K562 (cell line): ENCODE measurements at regions not wholly inside any gene's neighbourhood (a gene's known extent, or its start where the extent isn't known, plus 50 kb on each side); places are given as distances from the start of the nearest gene placed in this dataset.

Experiments
- ATAC-seq: fragments of 200-7000 bp; cut with Tn5 transposase; 3 replicates; pipeline ENCODE4 v1.9.1; 2020; ENCODE audit warnings: moderate library complexity
- BruUV-seq: library from RNA; stranded (reverse); fragments of 400-500 nt; replicated peaks from 2 replicates; lab custom pipeline; 2021; lab: Mats Ljungman, UMichigan
- CTCF ChIA-PET: fragments of 300-600 bp; formaldehyde crosslinking; extraction: SDS; loops from one replicate; lab custom pipeline; 2021; ENCODE audit warnings: low intra/inter-chr PET ratio; lab: Yijun Ruan, JAX
- POLR2A ChIA-PET: fragments of 300-600, 350-650 bp; sonication (Branson Sonifier 250); formaldehyde crosslinking; extraction: SDS; loops from one replicate; lab custom pipeline; 2021; ENCODE audit warnings: antibody characterized with exemption, inconsistent platforms; lab: Yijun Ruan, JAX
- DNase-seq, 4 experiments: peaks; one replicate each; pipeline versions ENCODE4 v3.0.0 to v3.0.0-alpha.2; 2011 to 2018; ENCODE audit warnings: low spot score in 3 of 4, mixed read lengths in 3 of 4; ENCODE audit errors: extremely low read depth in 1 of 4
- FAIRE-seq: peaks from 2 replicates; lab custom pipeline; 2011; peaks lifted over from hg19 to GRCh38; lab: Jason Lieb, UNC
- H2AFZ ChIP-seq: 2 replicates; pipeline ENCODE4 v1.6.0; 2011; ENCODE audit warnings: low read depth, low read length, control low read depth, inconsistent platforms
- H3K27ac ChIP-seq: fragments of 200-600 bp; 3 replicates; pipeline ENCODE4 v1.8.0; 2011; ENCODE audit warnings: low read depth, mild to moderate bottlenecking, control low read depth, inconsistent platforms, low read length, moderate library complexity, mixed read lengths; ENCODE audit errors: extremely low read depth
- H3K27me3 ChIP-seq, 2 experiments: fragments of 300-600 bp in 1 of 2; 2 replicates in 1 of 2; 3 replicates in 1 of 2; pipeline versions ENCODE4 v1.6.0 to v1.8.0; 2011; ENCODE audit warnings: inconsistent platforms in 2 of 2, low read length in 2 of 2, mild to moderate bottlenecking in 1 of 2, mixed read lengths in 1 of 2, moderate library complexity in 1 of 2; ENCODE audit not compliant: control insufficient read depth in 2 of 2, insufficient read depth in 2 of 2
- H3K36me3 ChIP-seq: fragments of 300-600 bp; 3 replicates; pipeline ENCODE4 v1.8.0; 2011; ENCODE audit warnings: mild to moderate bottlenecking, low read length, inconsistent platforms; ENCODE audit not compliant: control insufficient read depth, insufficient read depth
- H3K4me1 ChIP-seq, 2 experiments: fragments of 200-600 bp in 1 of 2; replicated peaks in 1 of 2; 2 replicates in 1 of 2; 3 replicates in 1 of 2; pipeline versions ENCODE4 v1.5.1 to v1.8.0; 2011; ENCODE audit warnings: inconsistent platforms in 2 of 2, low read length in 2 of 2, mild to moderate bottlenecking in 1 of 2, mixed read lengths in 1 of 2, moderate library complexity in 1 of 2; ENCODE audit not compliant: control insufficient read depth in 2 of 2, insufficient read depth in 2 of 2
- H3K4me2 ChIP-seq: 2 replicates; pipeline ENCODE4 v1.6.1; 2011; ENCODE audit warnings: low read length, control low read depth, inconsistent platforms, mixed read lengths; ENCODE audit not compliant: insufficient read depth
- H3K4me3 ChIP-seq: fragments of 200-600 bp; sonication (generic), shearing (Covaris generic); 2 replicates; pipeline ENCODE4 v1.5.1; 2016; ENCODE audit warnings: control low read depth, inconsistent platforms
- H3K79me2 ChIP-seq: fragments of 200-600 bp; 3 replicates; pipeline ENCODE4 v1.8.0; 2011; ENCODE audit warnings: low read length, inconsistent platforms; ENCODE audit not compliant: control insufficient read depth, insufficient read depth
- H3K9ac ChIP-seq, 2 experiments: 2 replicates each; pipeline versions ENCODE4 v1.6.0 to v1.6.1; 2011; ENCODE audit warnings: low read depth in 2 of 2, low read length in 2 of 2, control low read depth in 1 of 2, inconsistent platforms in 1 of 2, mild to moderate bottlenecking in 1 of 2, mixed read lengths in 1 of 2; ENCODE audit not compliant: insufficient read depth in 1 of 2
- H3K9me1 ChIP-seq: one replicate; pipeline ENCODE4 v1.6.0; 2011; ENCODE audit warnings: inconsistent platforms, mild to moderate bottlenecking, low read length, moderate library complexity; ENCODE audit not compliant: control insufficient read depth, insufficient read depth
- H3K9me3 ChIP-seq: replicated peaks from 2 replicates; pipeline ENCODE4 v1.5.1; 2011; ENCODE audit warnings: low read depth, low read length, inconsistent platforms; ENCODE audit not compliant: control insufficient read depth, insufficient read depth
- H4K20me1 ChIP-seq: replicated peaks from 2 replicates; pipeline ENCODE4 v1.6.1; 2011; ENCODE audit warnings: low read length, inconsistent platforms, mixed read lengths; ENCODE audit not compliant: control insufficient read depth, insufficient read depth
- CBFA2T2 ChIP-seq: fragments of 450-650 bp; conservative IDR thresholded peaks from 2 replicates; pipeline ENCODE4 v1.6.1; 2017; ENCODE audit warnings: mild to moderate bottlenecking
- CCAR2 ChIP-seq: fragments of 200-400 bp; formaldehyde crosslinking; IDR thresholded peaks from 2 replicates; pipeline ENCODE4 v1.6.1; 2017; ENCODE audit warnings: mild to moderate bottlenecking, low read depth, low read length
- ELF4 ChIP-seq: fragments of 450-650 bp; formaldehyde crosslinking; IDR thresholded peaks from 2 replicates; pipeline ENCODE4 v1.4.0; 2022; ENCODE audit warnings: missing genetic modification characterization
- EP300 ChIP-seq: IDR thresholded peaks from 2 replicates; pipeline ENCODE4 v1.6.1; 2012; ENCODE audit warnings: low read length, improper control_type of control experiment
- MIER1 ChIP-seq: fragments of 450-650 bp; IDR thresholded peaks from 2 replicates; pipeline ENCODE4 v1.6.1; 2016; ENCODE audit warnings: antibody characterized with exemption, mild to moderate bottlenecking, low read depth
- MTF1 ChIP-seq: fragments of 250-450 bp; sonication (Bioruptor Pico); IDR thresholded peaks from 2 replicates; pipeline ENCODE4 v1.9.0; 2021; ENCODE audit warnings: moderate library complexity, mild to moderate bottlenecking, inconsistent platforms, borderline replicate concordance
- MYBL2 ChIP-seq, 2 experiments: fragments of 450-650 bp in 1 of 2; sonication (generic) in 1 of 2; formaldehyde crosslinking in 1 of 2; IDR thresholded peaks; 2 replicates each; pipeline versions ENCODE4 v1.6.1 to v1.8.1; 2017 to 2022; ENCODE audit warnings: borderline replicate concordance in 1 of 2, inconsistent platforms in 1 of 2, low read depth in 1 of 2, mild to moderate bottlenecking in 1 of 2, missing genetic modification reagents in 1 of 2, moderate library complexity in 1 of 2
- POLR2AphosphoS5 ChIP-seq: IDR thresholded peaks from 2 replicates; pipeline ENCODE4 v1.6.1; 2011; ENCODE audit warnings: mild to moderate bottlenecking, low read depth, low read length, moderate library complexity; ENCODE audit not compliant: control insufficient read depth, insufficient read depth
- PURB ChIP-seq: sonication (generic); formaldehyde crosslinking; IDR thresholded peaks from 2 replicates; pipeline ENCODE4 v1.9.0; 2021; ENCODE audit warnings: low read depth, mild to moderate bottlenecking, missing genetic modification reagents
- STAG1 ChIP-seq: sonication (generic); formaldehyde crosslinking; IDR thresholded peaks from 2 replicates; pipeline ENCODE4 v1.5.0; 2020; ENCODE audit warnings: missing genetic modification reagents, borderline replicate concordance
- TAF15 ChIP-seq: fragments of 200-400 bp; formaldehyde crosslinking; IDR thresholded peaks from 2 replicates; pipeline ENCODE4 v1.6.1; 2017; ENCODE audit warnings: mild to moderate bottlenecking, low read depth, low read length, moderate library complexity
- TCF3 ChIP-seq: sonication (generic); formaldehyde crosslinking; IDR thresholded peaks from 2 replicates; pipeline ENCODE4 v1.4.0; 2020; ENCODE audit warnings: mild to moderate bottlenecking, missing genetic modification reagents
- ZNF3 ChIP-seq: fragments of 250-450 bp; sonication (Bioruptor Pico); IDR thresholded peaks from 2 replicates; pipeline ENCODE4 v1.5.0; 2021; ENCODE audit warnings: mild to moderate bottlenecking, moderate library complexity
- ZNF589 ChIP-seq: fragments of 200-800 bp; sonication (Bioruptor generic); IDR thresholded peaks from 2 replicates; pipeline ENCODE4 v1.6.1; 2016; ENCODE audit warnings: low read depth, missing genetic modification characterization, missing compliant biosample characterization
- WGBS: fragments of 100-300 bp; shearing (Covaris generic); methylation state at CpG from one replicate; pipeline ENCODE4 v1.1.6; 2016; ENCODE audit warnings: low coverage, mixed read lengths; ENCODE audit not compliant: insufficient coverage; ENCODE audit errors: missing lambda C conversion rate; 5-methylcytosine and 5-hydroxymethylcytosine counted together
- in situ Hi-C: fragments of 300-500 bp; cut with MboI; formaldehyde crosslinking; loops from 4 replicates; pipeline ENCODE4 v1.15.0; 2018; ENCODE audit warnings: inconsistent platforms, mixed read lengths
- intact Hi-C: fragments of 100-400 bp; cut with micrococcal nuclease; formaldehyde crosslinking; loops from 2 replicates; pipeline ENCODE4 v1.14.2; 2022
- TF ChIP-seq, protein P1 (sequence below): fragments of 200-400 bp; formaldehyde crosslinking; IDR thresholded peaks from 2 replicates; pipeline ENCODE4 v1.6.1; 2017; ENCODE audit warnings: mild to moderate bottlenecking, low read depth, low read length, moderate library complexity

DNA sequence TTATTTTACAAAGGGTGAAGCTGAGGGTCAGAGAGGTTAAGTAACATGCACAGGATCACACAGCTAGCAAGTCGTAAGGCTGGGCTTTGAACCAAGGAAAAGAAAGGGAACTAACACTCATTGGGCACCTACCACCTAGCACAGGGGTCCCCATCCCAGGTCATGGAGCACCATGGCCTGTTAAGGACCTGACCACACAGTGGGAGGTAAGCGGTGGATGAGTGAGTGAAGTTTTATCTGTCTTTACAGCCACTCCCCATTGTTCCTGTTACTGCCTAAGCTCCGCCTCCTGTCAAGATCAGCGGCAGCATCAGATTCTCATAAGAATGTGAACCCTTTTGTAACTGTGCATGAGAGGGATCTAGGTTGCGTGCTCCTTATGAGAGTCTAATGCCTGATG, 222.8 kb downstream of the RAB11FIP2 start:
- H3K27ac ChIP-seq, result no peak overlapping the region
- no peaks in the 10 kb centered on the region for H3K36me3 ChIP-seq
- in situ Hi-C loops, result no loop called here
- H3K4me2 ChIP-seq, result no peak overlapping the region
- H3K4me1 ChIP-seq, result no peaks in the 10 kb centered on the region
- ATAC-seq (no peak), DNase-seq (peak in 1 of 4 experiments; percentile 6), FAIRE-seq (no peak)
- 2% methylated on average over 5 of the region's 5 CpGs for WGBS
- H3K9me3 ChIP-seq, result no peaks in the 10 kb centered on the region
- H2AFZ ChIP-seq, result no peak overlapping the region
- H3K9me1 ChIP-seq, result no peaks in the 10 kb centered on the region
- no TSS peak for BruUV-seq
- H3K79me2 ChIP-seq, result no peaks in the 10 kb centered on the region
- TF ChIP-seq MTF1 (CRISPR knock-in tag) (no peak), ZNF3 (no peak), CCAR2 (no peak), ZNF589 (CRISPR knock-in tag) (no peak), EP300 (no peak), PURB (CRISPR knock-in tag) (no peak), ELF4 (CRISPR knock-in tag) (no peak), TAF15 (no peak), MYBL2 (IDR thresholded peaks at IDR 0.05; ENCODE audit: low read depth) (no peak), MYBL2 (CRISPR knock-in tag; IDR thresholded peaks at IDR 0.05; ENCODE audit: borderline replicate concordance) (no peak), POLR2AphosphoS5 (no peak), MIER1 (no peak), TCF3 (no peak), CBFA2T2 (no peak), STAG1 (CRISPR knock-in tag) (no peak)
- TF ChIP-seq, protein P1, sequence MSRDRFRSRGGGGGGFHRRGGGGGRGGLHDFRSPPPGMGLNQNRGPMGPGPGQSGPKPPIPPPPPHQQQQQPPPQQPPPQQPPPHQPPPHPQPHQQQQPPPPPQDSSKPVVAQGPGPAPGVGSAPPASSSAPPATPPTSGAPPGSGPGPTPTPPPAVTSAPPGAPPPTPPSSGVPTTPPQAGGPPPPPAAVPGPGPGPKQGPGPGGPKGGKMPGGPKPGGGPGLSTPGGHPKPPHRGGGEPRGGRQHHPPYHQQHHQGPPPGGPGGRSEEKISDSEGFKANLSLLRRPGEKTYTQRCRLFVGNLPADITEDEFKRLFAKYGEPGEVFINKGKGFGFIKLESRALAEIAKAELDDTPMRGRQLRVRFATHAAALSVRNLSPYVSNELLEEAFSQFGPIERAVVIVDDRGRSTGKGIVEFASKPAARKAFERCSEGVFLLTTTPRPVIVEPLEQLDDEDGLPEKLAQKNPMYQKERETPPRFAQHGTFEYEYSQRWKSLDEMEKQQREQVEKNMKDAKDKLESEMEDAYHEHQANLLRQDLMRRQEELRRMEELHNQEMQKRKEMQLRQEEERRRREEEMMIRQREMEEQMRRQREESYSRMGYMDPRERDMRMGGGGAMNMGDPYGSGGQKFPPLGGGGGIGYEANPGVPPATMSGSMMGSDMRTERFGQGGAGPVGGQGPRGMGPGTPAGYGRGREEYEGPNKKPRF, result no peak
- TF ChIP-seq, all 486 proteins: peak for 0
- POLR2A ChIA-PET, result no interaction called here
- CTCF ChIA-PET, result no interaction called here
- intact Hi-C loops, result no loop called here
- Histone ChIP-seq H3K4me3 (no peak overlapping the region), H3K9ac (no peak overlapping the region), H4K20me1 (no peaks in the 10 kb centered on the region), H3K27me3 (0 out of 5 replicates have a peak, but pooled peaks cover 0 to 2% of the 10 kb centered on the region in 2 experiments)
